Stomach (tissue), 8 donors: ENCODE measurements at regions not wholly inside any gene's neighbourhood (a gene's known extent, or its start where the extent isn't known, plus 50 kb on each side); places are given as distances from the start of the nearest gene placed in this dataset.

Source experiments
- DNase-seq, 2 donors: peaks; one replicate each; pipeline versions ENCODE4 v3.0.0 to v3.0.0-alpha.2; 2013 to 2019
- H3K27ac ChIP-seq, 5 donors: fragments of 200-600 bp in 4 of 5; sonication (generic) in 4 of 5; one replicate each; pipeline ENCODE4 v1.5.1; 2013 to 2019; ENCODE audit warnings: mild to moderate bottlenecking in 1 of 5, moderate library complexity in 1 of 5
- H3K27me3 ChIP-seq, 3 donors: fragments of 200-600 bp; sonication (generic); one replicate each; pipeline ENCODE4 v1.5.1; 2017 to 2019; ENCODE audit warnings: mixed run types in 1 of 3
- H3K36me3 ChIP-seq, 4 donors: fragments of 200-600 bp; sonication (generic); 1 replicate in 3 of 4; 2 replicates in 1 of 4; pipeline ENCODE4 v1.5.1; 2016 to 2019
- H3K4me1 ChIP-seq, 4 donors: fragments of 200-600 bp; sonication (generic); one replicate each; pipeline ENCODE4 v1.5.1; 2016 to 2019
- H3K4me3 ChIP-seq, 4 donors: fragments of 200-600 bp; sonication (generic) in 3 of 4; one replicate each; pipeline ENCODE4 v1.5.1; 2016 to 2019; ENCODE audit warnings: mild to moderate bottlenecking in 1 of 4
- H3K9me3 ChIP-seq, 4 donors: fragments of 200-600 bp; sonication (generic); one replicate each; pipeline ENCODE4 v1.5.1; 2016 to 2019
- EP300 ChIP-seq: sonication (generic); formaldehyde crosslinking; IDR thresholded peaks from one replicate; pipeline ENCODE4 v1.6.1; 2017; ENCODE audit warnings: antibody characterized with exemption
- POLR2A ChIP-seq, 4 donors: fragments of 450-650 bp; IDR thresholded peaks; one replicate each; pipeline ENCODE4 v1.6.1; 2016; ENCODE audit warnings: antibody characterized with exemption in 4 of 4, control low read depth in 2 of 4, mild to moderate bottlenecking in 1 of 4, moderate library complexity in 1 of 4
- POLR2AphosphoS5 ChIP-seq, 3 donors: sonication (generic); formaldehyde crosslinking; IDR thresholded peaks; one replicate each; pipeline ENCODE4 v1.6.1; 2016; ENCODE audit warnings: antibody characterized with exemption in 3 of 3
- WGBS, 5 donors: extraction: QIAGEN DNeasy Blood & Tissue Kit in 3 of 5; methylation state at CpG; one replicate each; pipeline versions ENCODE4 v1.1.5 to v1.1.7; 2013 to 2018; 5-methylcytosine and 5-hydroxymethylcytosine counted together
- intact Hi-C: fragments of 100-400 bp; cut with DNase I; formaldehyde crosslinking; loops from one replicate; pipeline ENCODE4 v1.15.1; 2023; ENCODE audit warnings: low total_unique reads
- TF ChIP-seq, protein P1 (sequence below), 7 experiments: fragments of 450-650 bp in 4 of 7; fragments of 200-600 bp in 3 of 7; sonication (generic) in 3 of 7; IDR thresholded peaks; one replicate each; pipeline ENCODE4 v1.5.1; 2016 to 2019; ENCODE audit warnings: antibody characterized with exemption in 7 of 7, control low read depth in 2 of 7, mild to moderate bottlenecking in 1 of 7
- donor health status: healthy with polysubstance abuse.
- donor health status: Bipolar disorder and iron deficiency.
- donor health status: healthy.

DNA sequence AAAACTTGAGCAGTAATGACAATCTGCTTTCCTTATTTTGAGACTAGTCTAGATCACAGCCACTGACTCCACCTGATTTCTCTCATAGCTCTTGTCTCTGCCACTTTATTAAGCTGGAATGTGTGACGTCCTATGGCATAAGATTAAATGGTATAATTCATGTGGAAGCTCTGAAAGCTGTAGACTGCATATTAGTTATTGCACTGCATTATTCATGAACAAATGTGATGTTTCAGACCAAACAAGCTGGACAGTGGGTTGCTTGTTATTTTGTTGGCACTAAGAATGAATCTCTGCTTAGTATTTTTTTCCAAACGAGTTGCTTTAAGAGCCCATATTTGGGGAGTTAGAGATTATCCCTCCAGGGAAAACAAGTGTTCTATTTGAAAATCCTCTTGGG is 1218.5 kb downstream of the SUCLG1 start:
- H3K27ac ChIP-seq = no peak overlapping the region
- H3K36me3 ChIP-seq = no peaks in the 10 kb centered on the region
- no peak for DNase-seq
- H3K9me3 ChIP-seq = peaks cover 0 to 1% (median under 1%) of the 10 kb centered on the region in 4 donors
- H3K27me3 ChIP-seq = no peaks in the 10 kb centered on the region
- no peak overlapping the region for H3K4me3 ChIP-seq
- H3K4me1 ChIP-seq = no peaks in the 10 kb centered on the region
- 48 to 68% (median 64%) methylated on average over 2 of the region's 2 CpGs for WGBS, 5 donors
- intact Hi-C loops = no loop called here
- TF ChIP-seq POLR2AphosphoS5 (IDR thresholded peaks at IDR 0.05) (no peak), EP300 (no peak), POLR2A (IDR thresholded peaks at IDR 0.05) (no peak)
- TF ChIP-seq, protein P1, sequence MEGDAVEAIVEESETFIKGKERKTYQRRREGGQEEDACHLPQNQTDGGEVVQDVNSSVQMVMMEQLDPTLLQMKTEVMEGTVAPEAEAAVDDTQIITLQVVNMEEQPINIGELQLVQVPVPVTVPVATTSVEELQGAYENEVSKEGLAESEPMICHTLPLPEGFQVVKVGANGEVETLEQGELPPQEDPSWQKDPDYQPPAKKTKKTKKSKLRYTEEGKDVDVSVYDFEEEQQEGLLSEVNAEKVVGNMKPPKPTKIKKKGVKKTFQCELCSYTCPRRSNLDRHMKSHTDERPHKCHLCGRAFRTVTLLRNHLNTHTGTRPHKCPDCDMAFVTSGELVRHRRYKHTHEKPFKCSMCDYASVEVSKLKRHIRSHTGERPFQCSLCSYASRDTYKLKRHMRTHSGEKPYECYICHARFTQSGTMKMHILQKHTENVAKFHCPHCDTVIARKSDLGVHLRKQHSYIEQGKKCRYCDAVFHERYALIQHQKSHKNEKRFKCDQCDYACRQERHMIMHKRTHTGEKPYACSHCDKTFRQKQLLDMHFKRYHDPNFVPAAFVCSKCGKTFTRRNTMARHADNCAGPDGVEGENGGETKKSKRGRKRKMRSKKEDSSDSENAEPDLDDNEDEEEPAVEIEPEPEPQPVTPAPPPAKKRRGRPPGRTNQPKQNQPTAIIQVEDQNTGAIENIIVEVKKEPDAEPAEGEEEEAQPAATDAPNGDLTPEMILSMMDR (IDR thresholded peaks at IDR 0.05) = no peak

DNA sequence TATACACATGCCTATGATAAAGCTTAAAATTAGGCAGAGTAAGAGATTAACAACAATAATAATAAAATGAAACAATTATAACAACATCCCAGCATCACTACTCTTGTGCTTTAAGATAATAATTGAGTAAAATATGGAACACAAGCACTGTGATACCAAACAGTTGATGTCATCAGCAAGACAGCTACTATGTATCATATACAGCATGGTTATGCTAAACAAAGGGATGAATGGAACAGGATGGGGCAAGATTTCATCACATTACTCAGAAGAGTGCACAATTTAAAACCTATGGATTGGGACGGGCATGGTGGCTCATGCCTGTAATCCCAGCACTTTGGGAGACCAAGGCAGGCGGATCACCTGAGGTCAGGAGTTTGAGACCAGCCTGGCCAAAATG is 1221.0 kb downstream of the SUCLG1 start:
- TF ChIP-seq, protein P1 (IDR thresholded peaks at IDR 0.05) = no peak
- TF ChIP-seq POLR2AphosphoS5 (IDR thresholded peaks at IDR 0.05) = no peak
- no peak for TF ChIP-seq POLR2A (IDR thresholded peaks at IDR 0.05)
- Histone ChIP-seq H3K4me3 (no peak overlapping the region), H3K27ac (no peak overlapping the region), H3K9me3 (no peaks in the 10 kb centered on the region), H3K36me3 (no peaks in the 10 kb centered on the region), H3K4me1 (no peaks in the 10 kb centered on the region), H3K27me3 (no peaks in the 10 kb centered on the region)
- 88 to 100% (median 90%) methylated on average over 2 of the region's 2 CpGs for WGBS, 5 donors
- DNase-seq = no peak
- intact Hi-C loops = no loop called here

DNA sequence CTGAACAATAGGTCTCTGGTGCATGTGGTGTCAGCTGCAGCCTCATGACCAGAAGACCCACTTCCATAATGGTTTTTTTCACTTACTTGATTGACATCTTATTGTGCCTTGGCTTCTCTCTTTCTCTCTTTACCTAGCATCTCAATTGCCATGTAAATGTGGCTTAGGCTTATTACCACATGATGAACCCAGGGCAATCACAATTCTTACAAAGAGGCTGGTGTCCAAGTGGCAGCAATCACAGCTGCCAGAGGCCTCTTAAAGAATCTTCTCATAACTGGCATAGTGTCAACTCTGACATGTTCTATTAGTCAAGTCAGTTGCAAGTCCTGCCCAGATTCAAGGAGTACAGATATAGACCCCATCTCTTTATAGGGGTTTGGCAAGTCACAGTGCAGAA is 1224.8 kb downstream of the SUCLG1 start:
- H3K36me3 ChIP-seq = no peaks in the 10 kb centered on the region
- no peaks in the 10 kb centered on the region for H3K27me3 ChIP-seq
- no peak for DNase-seq
- TF ChIP-seq, protein P1 (IDR thresholded peaks at IDR 0.05) = no peak
- TF ChIP-seq EP300 = no peak
- no peak for TF ChIP-seq POLR2AphosphoS5 (IDR thresholded peaks at IDR 0.05)
- no peak for TF ChIP-seq POLR2A (IDR thresholded peaks at IDR 0.05)
- H3K4me1 ChIP-seq = no peaks in the 10 kb centered on the region
- no peak overlapping the region for H3K4me3 ChIP-seq
- no peak overlapping the region for H3K27ac ChIP-seq
- intact Hi-C loops = no loop called here
- H3K9me3 ChIP-seq = peaks cover 0 to 3% (median 0%) of the 10 kb centered on the region in 4 donors

DNA sequence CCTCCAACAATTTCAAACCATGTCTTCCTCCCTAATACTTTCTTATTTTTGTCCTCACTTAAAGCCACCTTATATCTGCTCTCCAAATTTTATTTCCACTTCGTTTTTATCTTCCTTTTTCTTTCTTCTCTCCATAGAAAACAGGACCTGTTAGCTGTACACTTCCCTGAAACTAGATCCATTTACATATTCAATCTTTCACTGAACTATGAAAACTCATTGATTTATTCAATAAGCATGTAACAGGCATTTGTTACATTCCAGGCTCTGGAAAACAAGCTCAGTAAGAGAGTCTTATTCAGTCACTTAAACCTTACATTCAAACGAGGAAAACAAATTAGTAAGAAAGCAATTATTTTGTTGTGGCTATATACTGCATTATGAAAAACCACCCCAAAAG is 1225.3 kb downstream of the SUCLG1 start:
- H3K4me3 ChIP-seq = no peak overlapping the region
- no peaks in the 10 kb centered on the region for H3K27me3 ChIP-seq
- no peaks in the 10 kb centered on the region for H3K4me1 ChIP-seq
- WGBS, 5 donors = 52 to 66% (median 58%) methylated on average over 2 of the region's 2 CpGs
- no peak for TF ChIP-seq EP300
- TF ChIP-seq, protein P1 (IDR thresholded peaks at IDR 0.05) = no peak
- no peak for TF ChIP-seq POLR2A (IDR thresholded peaks at IDR 0.05)
- TF ChIP-seq POLR2AphosphoS5 (IDR thresholded peaks at IDR 0.05) = no peak
- no peak overlapping the region for H3K27ac ChIP-seq
- intact Hi-C loops = no loop called here
- no peak for DNase-seq
- peaks cover 0 to 3% (median 0%) of the 10 kb centered on the region in 4 donors for H3K9me3 ChIP-seq
- no peaks in the 10 kb centered on the region for H3K36me3 ChIP-seq

DNA sequence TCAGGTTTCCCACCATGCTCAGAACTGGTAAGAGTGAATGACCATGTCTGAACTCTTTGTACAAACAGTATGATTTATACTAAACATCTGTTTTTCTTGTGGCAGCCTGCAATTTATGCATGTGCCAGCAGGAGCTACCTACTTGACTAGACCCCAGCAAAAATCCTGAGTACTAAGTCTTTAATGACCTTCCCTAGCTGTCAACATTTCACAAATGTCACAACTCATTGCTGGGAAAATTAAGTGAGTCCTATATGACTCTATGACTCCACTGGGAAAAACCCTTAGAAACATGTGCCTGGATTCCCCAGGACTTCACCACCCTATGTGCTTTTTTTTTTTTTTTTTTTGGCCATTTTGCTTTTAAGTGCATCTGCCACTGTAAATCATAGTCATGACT is 1225.8 kb downstream of the SUCLG1 start:
- TF ChIP-seq, protein P1 (IDR thresholded peaks at IDR 0.05) = no peak
- TF ChIP-seq POLR2A (IDR thresholded peaks at IDR 0.05) (no peak), EP300 (no peak), POLR2AphosphoS5 (IDR thresholded peaks at IDR 0.05) (no peak)
- no peaks in the 10 kb centered on the region for H3K36me3 ChIP-seq
- H3K4me3 ChIP-seq = no peak overlapping the region
- no peak for DNase-seq
- no peaks in the 10 kb centered on the region for H3K4me1 ChIP-seq
- peaks cover 0 to 3% (median 0%) of the 10 kb centered on the region in 4 donors for H3K9me3 ChIP-seq
- no peaks in the 10 kb centered on the region for H3K27me3 ChIP-seq
- no peak overlapping the region for H3K27ac ChIP-seq
- intact Hi-C loops = no loop called here
